HCT116 (cell line): ENCODE measurements at regions not wholly inside any gene's neighbourhood (a gene's known extent, or its start where the extent isn't known, plus 50 kb on each side); places are given as distances from the start of the nearest gene placed in this dataset.

Experiments used
- ATAC-seq: fragments of 200-7000 bp; cut with Tn5 transposase; 2 replicates; pipeline ENCODE4 v1.9.1; 2020; ENCODE audit warnings: mild to moderate bottlenecking, moderate library complexity
- BruUV-seq: library from RNA; stranded (reverse); fragments of 400-500 nt; replicated peaks from 2 replicates; lab custom pipeline; 2021; lab: Mats Ljungman, UMichigan
- CTCF ChIA-PET: fragments of 300-600 bp; sonication (Branson Sonifier 250); formaldehyde crosslinking; loops from one replicate; lab custom pipeline; 2021; ENCODE audit warnings: antibody characterized with exemption; lab: Charles Lee
- POLR2A ChIA-PET: fragments of 300-600, 350-600 bp; sonication (Branson Sonifier 250); formaldehyde crosslinking; loops from one replicate; lab custom pipeline; 2021; ENCODE audit warnings: antibody characterized with exemption; lab: Charles Lee
- RAD21 ChIA-PET, 2 experiments: fragments of 300-600 bp; sonication (Branson Sonifier 250); formaldehyde crosslinking; loops; one replicate each; lab custom pipeline; 2023; ENCODE audit warnings: low total read pairs in 2 of 2; ENCODE audit not compliant: uncharacterized antibody in 2 of 2, unreplicated experiment in 2 of 2, low non-redundant PET in 1 of 2; lab: Charles Lee
- DNase-seq: peaks from one replicate; pipeline ENCODE4 v3.0.0-alpha.2; 2010; ENCODE audit warnings: low read depth, low spot score
- H2AFZ ChIP-seq: fragments of 200-600 bp; shearing (Covaris generic), sonication (generic); 2 replicates; pipeline ENCODE4 v1.6.1; 2017; ENCODE audit warnings: low read depth, mixed run types, mixed read lengths, antibody characterized with exemption, low read length; ENCODE audit not compliant: poor library complexity, severe bottlenecking
- H3K27ac ChIP-seq: 2 replicates; pipeline ENCODE4 v1.5.1; 2012; ENCODE audit warnings: low read depth, low read length
- H3K27me3 ChIP-seq: fragments of 200-600 bp; sonication (generic); 2 replicates; pipeline ENCODE4 v1.6.1; 2016; ENCODE audit warnings: mixed run types, low read length, mixed read lengths; ENCODE audit not compliant: insufficient read depth
- H3K36me3 ChIP-seq, 2 experiments: fragments of 200-500 bp in 1 of 2; fragments of 200-600 bp in 1 of 2; sonication (Bioruptor generic) in 1 of 2; sonication (generic) in 1 of 2; 2 replicates each; pipeline versions ENCODE4 v1.5.1 to v1.6.1; 2014 to 2016; ENCODE audit warnings: low read length in 2 of 2, inconsistent platforms in 1 of 2, mixed read lengths in 1 of 2, mixed run types in 1 of 2; ENCODE audit not compliant: insufficient read depth in 2 of 2, control insufficient read depth in 1 of 2
- H3K4me1 ChIP-seq, 2 experiments: fragments of 200-600 bp in 1 of 2; sonication (generic) in 1 of 2; 2 replicates each; pipeline versions ENCODE4 v1.5.1 to v1.6.1; 2012 to 2017; ENCODE audit warnings: low read length in 2 of 2, inconsistent platforms in 1 of 2, mild to moderate bottlenecking in 1 of 2, mixed read lengths in 1 of 2, mixed run types in 1 of 2, moderate library complexity in 1 of 2; ENCODE audit not compliant: insufficient read depth in 2 of 2, control insufficient read depth in 1 of 2
- H3K4me2 ChIP-seq: fragments of 200-600 bp; sonication (generic); 2 replicates; pipeline ENCODE4 v1.6.1; 2017; ENCODE audit warnings: mixed run types, low read length, mixed read lengths
- H3K4me3 ChIP-seq, 2 experiments: fragments of 200-600 bp in 1 of 2; sonication (generic) in 1 of 2; replicated peaks in 1 of 2; 2 replicates each; pipeline ENCODE4 v1.5.1; 2011 to 2016; ENCODE audit warnings: low read length in 2 of 2, control low read depth in 1 of 2, low read depth in 1 of 2, mild to moderate bottlenecking in 1 of 2, mixed read lengths in 1 of 2, mixed run types in 1 of 2
- H3K79me2 ChIP-seq: fragments of 200-600 bp; sonication (generic); 2 replicates; pipeline ENCODE4 v1.6.1; 2017; ENCODE audit warnings: mild to moderate bottlenecking, mixed run types, low read length, moderate library complexity, mixed read lengths; ENCODE audit not compliant: insufficient read depth
- H3K9ac ChIP-seq: fragments of 200-600 bp; sonication (generic); 2 replicates; pipeline ENCODE4 v1.6.1; 2016; ENCODE audit warnings: low read length, mixed read lengths
- H3K9me2 ChIP-seq: fragments of 200-600 bp; sonication (generic), shearing (Covaris generic); 2 replicates; pipeline ENCODE4 v1.6.1; 2017; ENCODE audit warnings: mixed run types, mild to moderate bottlenecking, moderate library complexity; ENCODE audit not compliant: insufficient read depth
- H3K9me3 ChIP-seq, 2 experiments: fragments of 200-500 bp in 1 of 2; fragments of 200-600 bp in 1 of 2; sonication (Bioruptor generic) in 1 of 2; sonication (generic) in 1 of 2; 2 replicates each; pipeline ENCODE4 v1.6.1; 2014 to 2017; ENCODE audit warnings: low read length in 2 of 2, mixed read lengths in 2 of 2, inconsistent platforms in 1 of 2, low read depth in 1 of 2, mild to moderate bottlenecking in 1 of 2, mixed run types in 1 of 2, moderate library complexity in 1 of 2; ENCODE audit not compliant: control insufficient read depth in 1 of 2, insufficient read depth in 1 of 2
- H4K20me1 ChIP-seq: fragments of 200-600 bp; sonication (generic), shearing (Covaris generic); 2 replicates; pipeline ENCODE4 v1.6.1; 2017; ENCODE audit warnings: mixed run types, mild to moderate bottlenecking, moderate library complexity; ENCODE audit not compliant: insufficient read depth
- CEBPB ChIP-seq: IDR thresholded peaks from 2 replicates; pipeline ENCODE4 v1.6.1; 2012; ENCODE audit warnings: low read depth
- CTCF ChIP-seq, 3 experiments: fragments of 200-600 bp in 1 of 3; sonication (generic) in 1 of 3; IDR thresholded peaks in 2 of 3; conservative IDR thresholded peaks in 1 of 3; 2 replicates each; pipeline ENCODE4 v1.5.1; 2012 to 2017; ENCODE audit warnings: low read depth in 2 of 3, low read length in 2 of 3, antibody characterized with exemption in 1 of 3, borderline replicate concordance in 1 of 3, control low read depth in 1 of 3, mild to moderate bottlenecking in 1 of 3, mixed read lengths in 1 of 3, mixed run types in 1 of 3, moderate library complexity in 1 of 3; ENCODE audit not compliant: insufficient read depth in 1 of 3
- RAD21 ChIP-seq: IDR thresholded peaks from 2 replicates; pipeline ENCODE4 v1.6.1; 2012; ENCODE audit warnings: low read depth, mild to moderate bottlenecking
- intact Hi-C: fragments of 100-400 bp; cut with micrococcal nuclease; formaldehyde crosslinking; loops from 2 replicates; pipeline ENCODE4 v1.10.0; 2022
- TF ChIP-seq, protein P1 (sequence below): IDR thresholded peaks from 2 replicates; pipeline ENCODE4 v1.6.1; 2012
- TF ChIP-seq, protein P2 (sequence below): IDR thresholded peaks from 2 replicates; pipeline ENCODE4 v1.6.1; 2011; ENCODE audit warnings: mild to moderate bottlenecking, low read length, moderate library complexity; ENCODE audit not compliant: insufficient replicate concordance; ENCODE audit errors: extremely low read depth

DNA sequence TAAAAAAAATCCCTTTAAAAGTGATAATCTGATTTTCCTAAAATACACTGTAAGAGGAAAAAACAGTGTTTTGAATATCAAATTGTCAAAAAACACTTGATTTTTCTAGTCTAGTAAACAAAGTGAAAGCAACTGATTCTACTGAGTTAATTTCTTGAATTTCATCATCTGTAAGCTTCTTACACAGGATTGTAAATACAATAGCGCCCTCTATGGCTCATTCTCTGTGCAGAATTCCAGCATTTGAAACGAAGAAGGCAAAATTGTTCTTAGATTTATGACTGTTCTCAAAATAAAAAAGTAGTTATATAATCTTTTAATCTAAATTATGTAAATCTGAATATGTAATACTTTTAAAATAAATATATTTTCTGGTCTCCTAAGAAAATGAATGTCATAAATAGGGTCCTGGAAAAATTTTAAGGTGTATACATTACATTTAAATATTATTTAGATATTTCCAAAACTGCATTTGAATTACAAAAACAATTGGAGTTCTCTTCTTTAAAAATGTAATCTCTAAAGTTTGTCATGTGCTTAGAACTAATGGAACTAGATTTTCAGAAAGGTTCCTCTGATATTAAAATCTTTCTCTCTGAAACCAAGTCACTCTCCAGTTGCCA is 176.9 kb upstream of the MC4R start:
- CTCF ChIA-PET, result interaction anchor here (0.7 to 2.9 kb wide), 9 partner anchors 9 to 726 kb away, joined by 3 to 32 read pairs (median 4); no protein-coding TSS in a partner anchor
- no peaks in the 10 kb centered on the region for H4K20me1 ChIP-seq
- peak overlapping the region in 1 of 2 experiments; percentile 3; a peak in 1 of 4 replicates for H3K4me3 ChIP-seq
- H2AFZ ChIP-seq, result peak overlapping the region; percentile 38
- intact Hi-C loops, result loop anchor here (1.0 to 10.0 kb wide), 6 partner anchors 553 to 855 kb away; partner anchors contain the start of gene CCBE1
- no peak overlapping the region for H3K9ac ChIP-seq
- H3K9me3 ChIP-seq, result no peaks in the 10 kb centered on the region
- H3K27me3 ChIP-seq, result no peaks in the 10 kb centered on the region
- RAD21 ChIA-PET, result no interaction called here
- no TSS peak for BruUV-seq
- H3K36me3 ChIP-seq, result no peaks in the 10 kb centered on the region
- ATAC-seq (no peak), DNase-seq (peak; percentile 66)
- TF ChIP-seq CTCF (IDR thresholded peaks at IDR 0.05 in 2 of 3, conservative IDR thresholded peaks at IDR 0.05 in 1 of 3; ENCODE audit: borderline replicate concordance in 1 of 3, insufficient read depth in 1 of 3, low read depth in 2 of 3, low read length in 2 of 3), result peak; percentile 67 to 78 (median 73); a peak in 5 of 6 replicates
- TF ChIP-seq, protein P1, sequence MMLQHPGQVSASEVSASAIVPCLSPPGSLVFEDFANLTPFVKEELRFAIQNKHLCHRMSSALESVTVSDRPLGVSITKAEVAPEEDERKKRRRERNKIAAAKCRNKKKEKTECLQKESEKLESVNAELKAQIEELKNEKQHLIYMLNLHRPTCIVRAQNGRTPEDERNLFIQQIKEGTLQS, result 0 out of 2 replicates have a peak, but pooled peaks have one; percentile 43
- TF ChIP-seq CEBPB, result peak; percentile 71
- TF ChIP-seq, protein P2, sequence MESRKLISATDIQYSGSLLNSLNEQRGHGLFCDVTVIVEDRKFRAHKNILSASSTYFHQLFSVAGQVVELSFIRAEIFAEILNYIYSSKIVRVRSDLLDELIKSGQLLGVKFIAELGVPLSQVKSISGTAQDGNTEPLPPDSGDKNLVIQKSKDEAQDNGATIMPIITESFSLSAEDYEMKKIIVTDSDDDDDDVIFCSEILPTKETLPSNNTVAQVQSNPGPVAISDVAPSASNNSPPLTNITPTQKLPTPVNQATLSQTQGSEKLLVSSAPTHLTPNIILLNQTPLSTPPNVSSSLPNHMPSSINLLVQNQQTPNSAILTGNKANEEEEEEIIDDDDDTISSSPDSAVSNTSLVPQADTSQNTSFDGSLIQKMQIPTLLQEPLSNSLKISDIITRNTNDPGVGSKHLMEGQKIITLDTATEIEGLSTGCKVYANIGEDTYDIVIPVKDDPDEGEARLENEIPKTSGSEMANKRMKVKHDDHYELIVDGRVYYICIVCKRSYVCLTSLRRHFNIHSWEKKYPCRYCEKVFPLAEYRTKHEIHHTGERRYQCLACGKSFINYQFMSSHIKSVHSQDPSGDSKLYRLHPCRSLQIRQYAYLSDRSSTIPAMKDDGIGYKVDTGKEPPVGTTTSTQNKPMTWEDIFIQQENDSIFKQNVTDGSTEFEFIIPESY, result no peak
- peak; percentile 87 for TF ChIP-seq RAD21
- no peaks in the 10 kb centered on the region for H3K9me2 ChIP-seq
- POLR2A ChIA-PET, result interaction anchor here (1.3 kb wide), 1 partner anchor 650 kb away, joined by 3 read pairs; the partner anchor contains the start of gene PMAIP1
- no peaks in the 10 kb centered on the region for H3K4me1 ChIP-seq
- H3K79me2 ChIP-seq, result no peaks in the 10 kb centered on the region
- H3K4me2 ChIP-seq, result peak overlapping the region; percentile 39; the same call in 1 of the 2 replicates
- H3K27ac ChIP-seq, result no peak overlapping the region
